Suprapubic skin (tissue), 4 donors: ENCODE measurements at regions not wholly inside any gene's neighbourhood (a gene's known extent, or its start where the extent isn't known, plus 50 kb on each side); places are given as distances from the start of the nearest gene placed in this dataset.

ENCODE experiments used
- DNase-seq, 2 donors: peaks; one replicate each; pipeline ENCODE4 v3.0.0-alpha.2; 2019; ENCODE audit warnings: low spot score in 2 of 2
- H3K27ac ChIP-seq: fragments of 200-600 bp; sonication (generic); one replicate; pipeline ENCODE4 v1.5.1; 2019
- H3K27me3 ChIP-seq: fragments of 200-600 bp; sonication (generic); one replicate; pipeline ENCODE4 v1.5.1; 2019
- H3K36me3 ChIP-seq: fragments of 200-600 bp; sonication (generic); one replicate; pipeline ENCODE4 v1.5.1; 2019
- H3K4me1 ChIP-seq: fragments of 200-600 bp; sonication (generic); one replicate; pipeline ENCODE4 v1.5.1; 2019
- H3K4me3 ChIP-seq: fragments of 200-600 bp; sonication (generic); one replicate; pipeline ENCODE4 v1.5.1; 2019; ENCODE audit warnings: mild to moderate bottlenecking
- H3K9me3 ChIP-seq: fragments of 200-600 bp; sonication (generic); one replicate; pipeline ENCODE4 v1.5.1; 2019
- EP300 ChIP-seq: sonication (generic); formaldehyde crosslinking; IDR thresholded peaks from one replicate; pipeline ENCODE4 v1.6.1; 2017; ENCODE audit warnings: antibody characterized with exemption
- POLR2A ChIP-seq, 2 donors: fragments of 450-650 bp; IDR thresholded peaks; one replicate each; pipeline ENCODE4 v1.6.1; 2017; ENCODE audit warnings: antibody characterized with exemption in 2 of 2, mild to moderate bottlenecking in 2 of 2, moderate library complexity in 2 of 2
- POLR2AphosphoS5 ChIP-seq, 3 donors: sonication (generic); formaldehyde crosslinking; IDR thresholded peaks; one replicate each; pipeline ENCODE4 v1.6.1; 2017; ENCODE audit warnings: antibody characterized with exemption in 3 of 3
- WGBS: methylation state at CpG from one replicate; pipeline ENCODE4 v1.1.5; 2018; 5-methylcytosine and 5-hydroxymethylcytosine counted together
- TF ChIP-seq, protein P1 (sequence below), 2 donors: fragments of 200-600 bp in 1 of 2; fragments of 450-650 bp in 1 of 2; sonication (generic) in 1 of 2; IDR thresholded peaks; one replicate each; pipeline ENCODE4 v1.5.1; 2016 to 2019; ENCODE audit warnings: antibody characterized with exemption in 2 of 2, mild to moderate bottlenecking in 1 of 2, moderate library complexity in 1 of 2

GRCh38 chr2:19592197-19592596, 233.8 kb upstream of the OSR1 start:
- no peaks in the 10 kb centered on the region for H3K27me3 ChIP-seq
- no peak for DNase-seq
- H3K4me3 ChIP-seq: no peak overlapping the region
- no peaks in the 10 kb centered on the region for H3K4me1 ChIP-seq
- no peaks in the 10 kb centered on the region for H3K9me3 ChIP-seq
- TF ChIP-seq POLR2AphosphoS5 (IDR thresholded peaks at IDR 0.05) (no peak), POLR2A (IDR thresholded peaks at IDR 0.05) (no peak), EP300 (no peak)
- TF ChIP-seq, protein P1, sequence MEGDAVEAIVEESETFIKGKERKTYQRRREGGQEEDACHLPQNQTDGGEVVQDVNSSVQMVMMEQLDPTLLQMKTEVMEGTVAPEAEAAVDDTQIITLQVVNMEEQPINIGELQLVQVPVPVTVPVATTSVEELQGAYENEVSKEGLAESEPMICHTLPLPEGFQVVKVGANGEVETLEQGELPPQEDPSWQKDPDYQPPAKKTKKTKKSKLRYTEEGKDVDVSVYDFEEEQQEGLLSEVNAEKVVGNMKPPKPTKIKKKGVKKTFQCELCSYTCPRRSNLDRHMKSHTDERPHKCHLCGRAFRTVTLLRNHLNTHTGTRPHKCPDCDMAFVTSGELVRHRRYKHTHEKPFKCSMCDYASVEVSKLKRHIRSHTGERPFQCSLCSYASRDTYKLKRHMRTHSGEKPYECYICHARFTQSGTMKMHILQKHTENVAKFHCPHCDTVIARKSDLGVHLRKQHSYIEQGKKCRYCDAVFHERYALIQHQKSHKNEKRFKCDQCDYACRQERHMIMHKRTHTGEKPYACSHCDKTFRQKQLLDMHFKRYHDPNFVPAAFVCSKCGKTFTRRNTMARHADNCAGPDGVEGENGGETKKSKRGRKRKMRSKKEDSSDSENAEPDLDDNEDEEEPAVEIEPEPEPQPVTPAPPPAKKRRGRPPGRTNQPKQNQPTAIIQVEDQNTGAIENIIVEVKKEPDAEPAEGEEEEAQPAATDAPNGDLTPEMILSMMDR (IDR thresholded peaks at IDR 0.05): no peak
- H3K36me3 ChIP-seq: no peaks in the 10 kb centered on the region
- no peak overlapping the region for H3K27ac ChIP-seq

DNA sequence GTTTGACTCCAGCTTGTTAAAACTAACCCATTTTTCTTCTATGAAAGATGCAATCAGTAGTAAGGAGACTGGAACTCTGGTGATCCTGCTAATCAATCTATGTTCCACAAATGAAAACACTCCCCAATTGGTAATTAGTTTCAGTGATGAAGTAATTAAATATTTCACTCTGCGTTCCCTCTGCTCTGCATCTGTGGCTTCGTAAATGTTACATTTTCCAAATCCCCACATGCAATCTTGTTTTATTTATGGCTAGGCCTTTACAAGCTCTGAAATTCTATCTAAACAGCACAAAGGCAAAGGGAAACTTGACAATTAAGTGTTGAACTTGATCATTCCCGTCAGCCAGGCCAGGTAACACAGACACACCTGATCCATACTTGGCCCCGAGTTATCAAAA, 231.4 kb upstream of the OSR1 start:
- Histone ChIP-seq H3K4me3 (no peak overlapping the region), H3K4me1 (no peaks in the 10 kb centered on the region), H3K27me3 (no peaks in the 10 kb centered on the region), H3K27ac (no peak overlapping the region), H3K36me3 (no peaks in the 10 kb centered on the region), H3K9me3 (no peaks in the 10 kb centered on the region)
- 71% methylated on average over 4 of the region's 4 CpGs for WGBS
- DNase-seq: no peak
- TF ChIP-seq, protein P1 (IDR thresholded peaks at IDR 0.05): no peak
- TF ChIP-seq POLR2A (IDR thresholded peaks at IDR 0.05) (no peak), EP300 (no peak), POLR2AphosphoS5 (IDR thresholded peaks at IDR 0.05) (no peak)

GRCh38 chr2:19580830-19581229, 222.4 kb upstream of the OSR1 start:
- Histone ChIP-seq H3K27ac (no peak overlapping the region), H3K27me3 (no peaks in the 10 kb centered on the region), H3K36me3 (no peaks in the 10 kb centered on the region), H3K4me1 (peaks cover 4% of the 10 kb centered on the region), H3K4me3 (no peak overlapping the region), H3K9me3 (no peaks in the 10 kb centered on the region)
- no peak for DNase-seq
- WGBS: 85% methylated on average over 3 of the region's 4 CpGs
- TF ChIP-seq EP300: no peak
- TF ChIP-seq, protein P1 (IDR thresholded peaks at IDR 0.05): no peak
- no peak for TF ChIP-seq POLR2A (IDR thresholded peaks at IDR 0.05)

- no peaks in the 10 kb centered on the region for H3K27me3 ChIP-seq
- 31% methylated on average over 1 of the region's 1 CpG for WGBS
- H3K4me1 ChIP-seq: peaks cover 8% of the 10 kb centered on the region
- H3K36me3 ChIP-seq: no peaks in the 10 kb centered on the region
- no peak overlapping the region for H3K4me3 ChIP-seq
- H3K9me3 ChIP-seq: no peaks in the 10 kb centered on the region
- TF ChIP-seq POLR2AphosphoS5 (IDR thresholded peaks at IDR 0.05): no peak
- no peak for TF ChIP-seq EP300
- TF ChIP-seq, protein P1 (IDR thresholded peaks at IDR 0.05): no peak
- no peak for TF ChIP-seq POLR2A (IDR thresholded peaks at IDR 0.05)
- no peak for DNase-seq
- no peak overlapping the region for H3K27ac ChIP-seq
These were observed 221.8 kb upstream of the OSR1 start for GRCh38 chr2:19580264-19580663.

- H3K27me3 ChIP-seq: no peaks in the 10 kb centered on the region
- no peaks in the 10 kb centered on the region for H3K36me3 ChIP-seq
- H3K4me1 ChIP-seq: peaks cover 14% of the 10 kb centered on the region
- H3K9me3 ChIP-seq: no peaks in the 10 kb centered on the region
- WGBS: 59% methylated on average over 3 of the region's 3 CpGs
- no peak overlapping the region for H3K27ac ChIP-seq
- H3K4me3 ChIP-seq: no peak overlapping the region
- TF ChIP-seq, protein P1 (IDR thresholded peaks at IDR 0.05): no peak
- no peak for TF ChIP-seq POLR2AphosphoS5 (IDR thresholded peaks at IDR 0.05)
- TF ChIP-seq POLR2A (IDR thresholded peaks at IDR 0.05): no peak
- TF ChIP-seq EP300: no peak
- DNase-seq: no peak
These were observed 221.0 kb upstream of the OSR1 start for GRCh38 chr2:19579461-19579860.
